ENCODE measurements at regions not wholly inside any gene's neighbourhood (a gene's known extent, or its start where the extent isn't known, plus 50 kb on each side); places are given as distances from the start of the nearest gene placed in this dataset.

DNA sequence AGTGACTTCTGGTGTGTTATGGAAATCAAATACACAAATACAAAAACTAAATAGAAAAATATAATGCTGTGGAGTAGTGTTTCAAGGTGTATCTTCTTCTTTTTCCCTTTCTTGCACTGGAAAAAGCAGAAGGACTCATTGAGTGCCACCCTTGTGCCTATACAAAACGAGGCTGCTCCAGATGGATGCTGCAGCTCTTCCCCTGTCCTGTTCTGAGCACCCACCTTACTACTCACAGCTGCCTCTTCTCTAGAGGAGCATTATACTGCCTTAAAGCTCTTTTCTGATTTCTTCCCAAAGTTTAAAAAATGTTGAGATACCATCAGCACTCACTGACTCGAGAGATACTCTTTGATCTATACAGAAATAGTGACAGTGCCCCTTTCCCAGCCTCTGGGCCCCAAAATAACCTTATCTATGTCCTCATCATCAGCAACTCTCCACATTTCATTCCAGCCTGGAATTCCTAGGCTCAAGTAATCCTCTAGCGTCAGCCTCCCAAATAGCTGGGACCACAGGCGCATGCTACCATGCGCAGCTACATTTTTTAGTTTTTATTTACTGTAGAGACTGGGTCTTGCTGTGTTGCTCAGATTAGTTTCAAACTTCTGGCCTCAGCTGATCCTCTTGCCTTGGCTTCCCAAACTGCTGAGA is 1356.1 kb upstream of the NRXN1 start:
- TF ChIP-seq, protein P1, sequence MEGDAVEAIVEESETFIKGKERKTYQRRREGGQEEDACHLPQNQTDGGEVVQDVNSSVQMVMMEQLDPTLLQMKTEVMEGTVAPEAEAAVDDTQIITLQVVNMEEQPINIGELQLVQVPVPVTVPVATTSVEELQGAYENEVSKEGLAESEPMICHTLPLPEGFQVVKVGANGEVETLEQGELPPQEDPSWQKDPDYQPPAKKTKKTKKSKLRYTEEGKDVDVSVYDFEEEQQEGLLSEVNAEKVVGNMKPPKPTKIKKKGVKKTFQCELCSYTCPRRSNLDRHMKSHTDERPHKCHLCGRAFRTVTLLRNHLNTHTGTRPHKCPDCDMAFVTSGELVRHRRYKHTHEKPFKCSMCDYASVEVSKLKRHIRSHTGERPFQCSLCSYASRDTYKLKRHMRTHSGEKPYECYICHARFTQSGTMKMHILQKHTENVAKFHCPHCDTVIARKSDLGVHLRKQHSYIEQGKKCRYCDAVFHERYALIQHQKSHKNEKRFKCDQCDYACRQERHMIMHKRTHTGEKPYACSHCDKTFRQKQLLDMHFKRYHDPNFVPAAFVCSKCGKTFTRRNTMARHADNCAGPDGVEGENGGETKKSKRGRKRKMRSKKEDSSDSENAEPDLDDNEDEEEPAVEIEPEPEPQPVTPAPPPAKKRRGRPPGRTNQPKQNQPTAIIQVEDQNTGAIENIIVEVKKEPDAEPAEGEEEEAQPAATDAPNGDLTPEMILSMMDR (IDR thresholded peaks at IDR 0.05; ENCODE audit: insufficient read depth, low read length, poor library complexity, severe bottlenecking) = no peak
- no peak for TF ChIP-seq EZH2phosphoT487 (conservative IDR thresholded peaks at IDR 0.05; ENCODE audit: low read length)

Data from SU-DHL-6 (cell line).